Endodermal cell (in vitro differentiated cells): ENCODE measurements at regions not wholly inside any gene's neighbourhood (a gene's known extent, or its start where the extent isn't known, plus 50 kb on each side); places are given as distances from the start of the nearest gene placed in this dataset.

Source experiments
- DNase-seq: peaks from one replicate; pipeline ENCODE4 v3.0.0-alpha.2; 2017
- H3K27ac ChIP-seq: 2 replicates; pipeline ENCODE4 v1.5.1; 2013; ENCODE audit warnings: mild to moderate bottlenecking, low read depth, low read length, moderate library complexity
- H3K27me3 ChIP-seq: 2 replicates; pipeline ENCODE4 v1.6.1; 2013; ENCODE audit warnings: mild to moderate bottlenecking, low read length, moderate library complexity; ENCODE audit not compliant: insufficient read depth, control insufficient read depth, poor library complexity, severe bottlenecking
- H3K36me3 ChIP-seq: 2 replicates; pipeline ENCODE4 v1.7.0; 2013; ENCODE audit warnings: mild to moderate bottlenecking, low read length, moderate library complexity; ENCODE audit not compliant: control insufficient read depth, insufficient read depth
- H3K4me1 ChIP-seq: one replicate; pipeline ENCODE4 v1.7.0; 2013; ENCODE audit warnings: low read length; ENCODE audit not compliant: control insufficient read depth, insufficient read depth
- H3K4me3 ChIP-seq: 2 replicates; pipeline ENCODE4 v1.5.1; 2013; ENCODE audit warnings: mild to moderate bottlenecking, low read length, moderate library complexity
- H3K9ac ChIP-seq: 2 replicates; pipeline ENCODE4 v1.6.1; 2013; ENCODE audit warnings: mild to moderate bottlenecking, low read length, moderate library complexity; ENCODE audit not compliant: poor library complexity, severe bottlenecking; ENCODE audit errors: extremely low read depth
- H3K9me3 ChIP-seq: 2 replicates; pipeline ENCODE4 v1.6.1; 2013; ENCODE audit warnings: mild to moderate bottlenecking, low read length, moderate library complexity; ENCODE audit not compliant: control insufficient read depth
- H3K27ac Mint-ChIP-seq: 2 replicates; pipeline ENCODE4 v1.8.0; 2020; ENCODE audit warnings: mixed read lengths
- H3K27me3 Mint-ChIP-seq: 2 replicates; pipeline ENCODE4 v1.8.0; 2021; ENCODE audit warnings: mild to moderate bottlenecking, mixed read lengths; ENCODE audit not compliant: insufficient read depth
- H3K36me3 Mint-ChIP-seq: 2 replicates; pipeline ENCODE4 v1.8.0; 2020; ENCODE audit warnings: low read depth, mixed read lengths
- H3K4me1 Mint-ChIP-seq: 2 replicates; pipeline ENCODE4 v1.8.0; 2020; ENCODE audit warnings: mixed read lengths
- H3K4me3 Mint-ChIP-seq: 2 replicates; pipeline ENCODE4 v1.8.0; 2020; ENCODE audit warnings: mild to moderate bottlenecking, moderate library complexity, mixed read lengths
- H3K9me3 Mint-ChIP-seq: 2 replicates; pipeline ENCODE4 v1.8.0; 2020; ENCODE audit warnings: mild to moderate bottlenecking, mixed read lengths
- WGBS, 2 experiments: methylation state at CpG; one replicate each; pipeline versions ENCODE4 v1.1.5 to v1.1.7; 2013; ENCODE audit warnings: missing lambda C conversion rate in 2 of 2, mixed read lengths in 1 of 2; ENCODE audit not compliant: insufficient coverage in 1 of 2, insufficient read length in 1 of 2; 5-methylcytosine and 5-hydroxymethylcytosine counted together
- TF ChIP-seq, protein P1 (sequence below): fragments of 200-600 bp; sonication (generic); conservative IDR thresholded peaks from 2 replicates; pipeline ENCODE4 v1.5.0; 2021; ENCODE audit warnings: antibody characterized with exemption, mild to moderate bottlenecking

DNA sequence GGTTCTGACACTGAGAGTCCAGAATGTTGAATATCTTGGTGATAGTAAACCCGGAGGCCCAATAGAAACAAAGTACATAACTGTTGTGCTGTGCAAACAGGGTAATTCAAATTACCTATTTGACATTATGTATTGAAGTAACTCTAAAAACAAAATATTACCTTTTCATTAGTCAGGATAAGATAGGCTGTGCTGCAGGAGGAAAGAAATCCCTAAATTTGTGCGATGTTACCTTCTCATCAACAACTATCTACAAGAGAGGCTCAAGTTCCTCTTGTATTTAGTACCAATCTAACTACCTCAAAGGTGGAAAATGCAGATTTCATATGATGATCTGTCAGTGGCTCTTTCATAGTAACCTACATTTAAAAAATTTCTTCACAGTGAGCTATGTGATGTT is 367.2 kb downstream of the ZFHX3 start:
- Mint-ChIP-seq H3K27me3 (no peaks in the 10 kb centered on the region), H3K4me1 (no peaks in the 10 kb centered on the region), H3K9me3 (peaks cover 8% of the 10 kb centered on the region), H3K36me3 (peaks cover 4% of the 10 kb centered on the region), H3K27ac (no peak overlapping the region), H3K4me3 (no peak overlapping the region)
- no peaks in the 10 kb centered on the region for H3K27me3 ChIP-seq
- H3K4me3 ChIP-seq, result no peak overlapping the region
- no peaks in the 10 kb centered on the region for H3K36me3 ChIP-seq
- WGBS, 2 experiments, result 100% methylated on average over 1 of the region's 2 CpGs
- no peaks in the 10 kb centered on the region for H3K4me1 ChIP-seq
- H3K9me3 ChIP-seq, result no peaks in the 10 kb centered on the region
- TF ChIP-seq, protein P1, sequence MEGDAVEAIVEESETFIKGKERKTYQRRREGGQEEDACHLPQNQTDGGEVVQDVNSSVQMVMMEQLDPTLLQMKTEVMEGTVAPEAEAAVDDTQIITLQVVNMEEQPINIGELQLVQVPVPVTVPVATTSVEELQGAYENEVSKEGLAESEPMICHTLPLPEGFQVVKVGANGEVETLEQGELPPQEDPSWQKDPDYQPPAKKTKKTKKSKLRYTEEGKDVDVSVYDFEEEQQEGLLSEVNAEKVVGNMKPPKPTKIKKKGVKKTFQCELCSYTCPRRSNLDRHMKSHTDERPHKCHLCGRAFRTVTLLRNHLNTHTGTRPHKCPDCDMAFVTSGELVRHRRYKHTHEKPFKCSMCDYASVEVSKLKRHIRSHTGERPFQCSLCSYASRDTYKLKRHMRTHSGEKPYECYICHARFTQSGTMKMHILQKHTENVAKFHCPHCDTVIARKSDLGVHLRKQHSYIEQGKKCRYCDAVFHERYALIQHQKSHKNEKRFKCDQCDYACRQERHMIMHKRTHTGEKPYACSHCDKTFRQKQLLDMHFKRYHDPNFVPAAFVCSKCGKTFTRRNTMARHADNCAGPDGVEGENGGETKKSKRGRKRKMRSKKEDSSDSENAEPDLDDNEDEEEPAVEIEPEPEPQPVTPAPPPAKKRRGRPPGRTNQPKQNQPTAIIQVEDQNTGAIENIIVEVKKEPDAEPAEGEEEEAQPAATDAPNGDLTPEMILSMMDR, result no peak
- H3K9ac ChIP-seq, result no peak overlapping the region
- no peak for DNase-seq
- no peak overlapping the region for H3K27ac ChIP-seq

DNA sequence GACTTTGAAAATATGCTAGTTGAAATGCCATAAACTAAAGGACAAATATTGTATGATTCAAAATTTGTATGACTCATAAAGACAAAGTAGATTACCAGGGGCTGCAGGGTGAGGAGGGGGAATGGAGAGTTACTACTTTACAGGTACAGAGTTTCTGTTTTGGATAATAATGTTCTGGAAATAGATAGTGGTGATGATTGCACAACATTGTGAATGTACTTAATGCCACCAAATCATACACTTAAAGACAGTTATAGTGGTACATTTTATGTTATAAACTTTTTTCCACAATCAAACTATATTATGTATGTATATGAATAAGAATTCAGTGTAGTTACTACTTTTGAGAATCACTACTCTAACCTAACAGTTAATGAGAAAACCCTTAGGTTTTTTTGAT is 368.1 kb downstream of the ZFHX3 start:
- no peak for DNase-seq
- H3K27ac Mint-ChIP-seq, result no peak overlapping the region
- no peak overlapping the region for H3K4me3 Mint-ChIP-seq
- peaks cover under 1% of the 10 kb centered on the region for H3K9me3 ChIP-seq
- H3K36me3 Mint-ChIP-seq, result peaks cover 4% of the 10 kb centered on the region
- TF ChIP-seq, protein P1, result no peak
- peaks cover 8% of the 10 kb centered on the region for H3K9me3 Mint-ChIP-seq
- H3K9ac ChIP-seq, result no peak overlapping the region
- no peaks in the 10 kb centered on the region for H3K27me3 ChIP-seq
- H3K4me1 ChIP-seq, result no peaks in the 10 kb centered on the region
- no peaks in the 10 kb centered on the region for H3K4me1 Mint-ChIP-seq
- H3K27me3 Mint-ChIP-seq, result no peaks in the 10 kb centered on the region
- no peak overlapping the region for H3K27ac ChIP-seq
- no peaks in the 10 kb centered on the region for H3K36me3 ChIP-seq
- no peak overlapping the region for H3K4me3 ChIP-seq

DNA sequence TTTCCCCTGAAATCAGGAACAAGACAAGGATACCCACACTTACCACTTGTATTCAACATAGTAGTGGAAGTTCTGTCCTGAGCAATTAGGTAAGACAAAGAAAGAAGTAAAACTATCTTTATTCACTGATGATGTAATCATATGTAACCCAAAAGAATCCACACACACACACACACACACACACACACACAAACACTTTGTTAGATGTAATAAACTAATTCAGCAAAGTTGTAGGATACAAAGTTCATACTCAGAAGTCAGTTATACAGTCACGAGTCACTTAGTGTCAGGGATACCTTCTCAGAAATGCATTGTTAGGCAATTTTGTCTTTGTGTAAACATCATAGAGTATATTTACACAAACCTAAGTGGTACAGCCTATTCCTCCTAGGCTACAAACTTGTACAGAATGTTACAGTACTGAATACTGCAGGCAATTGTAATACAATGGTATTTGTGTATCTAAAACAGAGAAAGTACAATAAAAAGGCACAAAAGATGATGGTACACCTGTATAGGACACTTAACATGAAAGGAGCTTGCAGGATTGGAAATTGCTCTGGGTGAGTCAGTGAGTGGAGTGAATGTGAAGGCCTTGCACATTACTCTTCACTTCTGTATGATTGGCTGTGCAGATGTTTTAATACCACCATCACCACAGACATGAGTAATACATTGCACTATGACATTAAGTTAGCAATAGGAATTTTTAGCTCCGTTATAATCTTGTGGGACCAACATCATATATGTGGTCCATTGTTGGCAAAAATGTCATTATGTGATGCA is 370.1 kb downstream of the ZFHX3 start:
- Histone ChIP-seq H3K36me3 (no peaks in the 10 kb centered on the region), H3K27ac (no peak overlapping the region), H3K9me3 (peaks cover 19% of the 10 kb centered on the region), H3K27me3 (no peaks in the 10 kb centered on the region), H3K9ac (no peak overlapping the region), H3K4me1 (no peaks in the 10 kb centered on the region), H3K4me3 (no peak overlapping the region)
- no peak overlapping the region for H3K27ac Mint-ChIP-seq
- H3K27me3 Mint-ChIP-seq, result no peaks in the 10 kb centered on the region
- no peak overlapping the region for H3K4me3 Mint-ChIP-seq
- no peak for DNase-seq
- H3K9me3 Mint-ChIP-seq, result peaks cover 17% of the 10 kb centered on the region
- TF ChIP-seq, protein P1, result no peak
- no peaks in the 10 kb centered on the region for H3K4me1 Mint-ChIP-seq
- 88 to 100% methylated on average over 1 to 2 of the region's 2 CpGs for WGBS, 2 experiments
- peaks cover 7% of the 10 kb centered on the region for H3K36me3 Mint-ChIP-seq
